A204.1 (cell line): ENCODE measurements at regions not wholly inside any gene's neighbourhood (a gene's known extent, or its start where the extent isn't known, plus 50 kb on each side); places are given as distances from the start of the nearest gene placed in this dataset.
"Not testable (repeated sequence)": the region's sequence is repeated elsewhere in the genome, so short reads cannot be mapped to it uniquely, and the experiment has no call there.

Experiments used
- FAIRE-seq: peaks from 2 replicates; lab custom pipeline; 2012; peaks lifted over from hg19 to GRCh38; lab: Jason Lieb, UNC

- no peak for FAIRE-seq
Observed at GRCh38 chr6:112579601-112580000, 232.5 kb downstream of the RFPL4B start.

- FAIRE-seq = no peak
Observed at GRCh38 chr6:112581015-112581414, 233.9 kb downstream of the RFPL4B start.

DNA sequence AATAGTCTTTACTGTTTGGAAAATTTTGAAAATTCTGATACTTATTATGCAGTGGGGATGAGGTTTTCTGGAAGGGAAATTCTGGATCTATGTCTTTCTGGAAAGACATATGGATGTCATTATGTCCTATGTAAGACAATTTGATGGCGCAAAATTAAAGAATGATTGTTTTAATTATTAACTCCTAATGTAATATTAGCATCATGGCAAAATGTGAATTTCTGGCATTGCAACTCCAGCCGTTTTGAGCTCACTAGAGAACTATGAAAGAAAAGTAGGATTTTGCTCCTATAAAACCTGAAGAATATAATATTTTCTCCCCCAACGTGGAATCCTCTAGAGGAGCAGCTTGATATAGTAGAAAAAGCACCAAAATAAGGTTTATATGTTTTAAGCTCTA, 243.2 kb downstream of the RFPL4B start:
- FAIRE-seq = no peak

DNA sequence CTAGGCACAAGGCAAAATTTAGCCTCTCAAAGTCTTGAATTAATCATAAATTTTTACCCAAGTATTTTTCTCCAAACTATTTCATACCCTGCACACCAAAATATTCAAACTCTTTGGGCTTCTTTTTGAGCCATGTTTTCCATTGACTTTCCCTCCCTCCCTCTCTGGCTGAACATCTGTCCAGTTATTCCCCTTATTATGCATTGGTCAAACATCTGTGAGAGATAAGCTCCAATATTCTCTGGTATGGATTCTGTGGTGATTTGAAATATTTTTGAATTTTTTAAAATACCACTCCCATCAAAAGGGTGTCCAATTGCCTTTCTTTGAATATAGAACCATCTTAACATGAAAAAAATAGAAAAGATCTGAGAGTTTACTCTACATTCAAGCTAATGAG, 244.2 kb downstream of the RFPL4B start:
- FAIRE-seq = no peak

- FAIRE-seq = no peak
Observed at GRCh38 chr6:112592159-112592558, 245.0 kb downstream of the RFPL4B start.

DNA sequence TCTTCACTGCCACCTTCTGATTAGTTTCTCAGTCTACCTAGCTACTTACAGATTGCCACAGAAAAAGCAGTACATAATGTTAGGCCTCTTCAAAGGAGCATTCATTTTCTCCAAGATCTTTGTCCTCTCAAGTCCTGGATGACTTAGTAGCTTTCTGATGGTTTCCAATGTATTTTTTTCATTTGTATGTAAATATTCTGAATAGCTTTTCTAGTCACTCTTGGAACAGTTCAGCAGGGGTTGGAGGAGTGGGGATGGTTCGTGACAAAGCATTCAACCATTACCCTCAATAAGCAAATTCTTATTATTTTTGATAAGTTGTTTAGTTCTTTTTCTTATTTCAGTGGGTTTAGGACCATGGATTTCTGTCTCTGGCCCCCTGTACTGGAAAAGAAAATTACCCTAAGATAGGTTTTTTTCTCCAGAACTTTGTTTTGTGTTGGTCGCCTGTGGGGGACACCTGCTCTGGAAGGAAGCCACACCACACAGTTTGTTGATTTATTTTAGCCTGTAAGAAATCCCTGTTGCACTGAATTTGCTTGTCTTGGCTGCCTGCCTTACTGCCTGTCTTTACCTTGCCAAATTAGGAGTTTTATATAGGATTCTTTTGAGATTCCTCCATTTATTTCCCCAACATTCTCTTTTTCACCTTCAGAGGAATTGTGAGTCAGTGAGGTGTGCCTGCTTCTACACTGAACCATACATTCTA, 247.9 kb downstream of the RFPL4B start:
- FAIRE-seq = no peak

DNA sequence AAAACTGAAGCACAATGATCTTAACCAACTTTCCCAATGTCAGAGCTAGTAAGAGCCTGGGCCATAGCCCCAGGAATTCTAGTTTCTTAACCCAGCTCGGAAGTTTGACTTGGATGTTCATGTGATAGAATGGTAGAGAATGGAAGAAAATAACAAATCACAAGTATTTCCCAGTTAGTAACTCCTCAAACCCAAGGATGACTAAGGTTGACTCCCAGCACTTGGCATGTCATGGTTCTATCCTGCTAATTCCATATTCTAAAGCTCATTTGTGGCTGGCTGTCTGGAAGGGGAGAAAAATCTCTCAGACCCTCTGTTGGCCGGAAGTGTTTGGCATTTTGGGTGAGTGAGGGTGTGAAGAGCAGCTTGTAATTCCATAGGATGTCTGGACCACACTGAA, 248.7 kb downstream of the RFPL4B start:
- FAIRE-seq = no peak

DNA sequence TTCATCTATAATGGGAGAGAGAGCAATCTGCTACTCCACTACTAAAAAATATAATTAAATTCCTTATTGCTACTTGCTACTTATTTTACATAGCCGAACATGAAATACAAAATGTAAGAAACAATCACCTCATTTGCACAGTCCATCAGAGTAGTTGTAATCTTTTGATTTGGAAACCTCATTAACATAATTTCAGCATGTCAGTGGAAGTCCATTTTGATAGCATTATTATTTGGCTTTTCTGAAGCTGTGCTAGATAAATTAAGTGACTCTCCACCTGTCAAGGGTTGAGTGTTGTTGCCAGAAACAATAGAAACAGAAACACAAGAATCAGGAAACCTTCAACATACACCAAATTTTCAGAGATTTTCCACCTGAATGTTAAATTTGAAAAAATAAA, 250.0 kb downstream of the RFPL4B start:
- FAIRE-seq = no peak

DNA sequence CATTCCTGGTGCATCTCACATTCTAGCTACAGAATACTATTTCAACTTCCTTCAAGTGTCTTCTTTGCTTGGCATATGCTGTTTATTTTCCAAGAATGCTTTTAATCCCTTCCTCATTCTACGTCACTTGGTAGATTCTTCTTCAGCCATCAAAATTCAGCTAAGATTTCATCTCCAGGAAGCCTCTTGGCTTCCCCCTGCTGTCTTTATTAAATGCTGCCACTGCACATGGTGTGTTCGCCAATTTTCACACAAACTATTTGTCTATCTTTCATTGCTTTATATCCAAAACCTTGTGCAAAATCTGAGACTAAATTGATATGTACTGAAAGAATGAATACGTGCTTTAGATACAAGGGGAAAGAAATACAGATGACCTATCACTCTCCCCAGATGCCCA, 253.0 kb downstream of the RFPL4B start:
- FAIRE-seq = no peak

DNA sequence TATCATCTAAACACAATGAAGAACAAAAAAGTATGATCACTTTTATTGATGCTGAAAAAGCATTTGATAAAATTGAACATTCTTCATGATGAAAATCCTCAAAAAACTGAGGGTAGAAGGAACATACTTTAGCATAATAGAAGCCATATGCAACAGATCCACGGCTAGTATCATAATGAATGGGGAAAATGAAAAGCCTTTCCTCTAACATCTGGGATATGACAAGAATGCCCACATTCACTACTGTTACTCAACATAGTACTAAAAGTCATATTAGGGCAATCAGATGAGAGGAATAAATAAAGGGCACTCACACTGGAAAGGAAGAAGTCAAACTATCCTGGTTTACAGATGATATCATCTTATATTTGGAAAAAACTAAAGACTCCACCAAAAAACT, 256.6 kb downstream of the RFPL4B start:
- FAIRE-seq = no peak

GRCh38 chr6:112606656-112607435, 259.7 kb downstream of the RFPL4B start:
- FAIRE-seq = no peak

DNA sequence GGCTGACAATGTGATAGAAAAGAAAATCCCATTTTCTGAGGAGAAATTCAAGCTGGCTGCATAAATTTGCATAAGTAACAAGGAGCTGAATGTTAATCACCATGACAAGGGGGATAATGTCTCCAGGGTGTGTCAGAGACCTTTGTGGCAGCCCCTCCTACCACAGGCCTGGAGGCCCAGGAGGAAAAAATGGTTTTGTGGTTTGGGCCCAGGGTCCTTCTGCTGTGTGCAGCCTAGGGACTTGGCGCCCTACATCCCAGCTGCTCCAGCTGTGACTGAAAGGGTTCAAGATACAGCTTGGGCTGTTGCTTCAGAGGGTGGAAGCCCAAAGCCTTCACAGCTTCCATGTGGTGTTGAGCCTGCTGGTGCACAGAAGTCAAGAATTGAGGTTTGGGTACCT, 261.8 kb downstream of the RFPL4B start:
- FAIRE-seq = not testable (repeated sequence)

DNA sequence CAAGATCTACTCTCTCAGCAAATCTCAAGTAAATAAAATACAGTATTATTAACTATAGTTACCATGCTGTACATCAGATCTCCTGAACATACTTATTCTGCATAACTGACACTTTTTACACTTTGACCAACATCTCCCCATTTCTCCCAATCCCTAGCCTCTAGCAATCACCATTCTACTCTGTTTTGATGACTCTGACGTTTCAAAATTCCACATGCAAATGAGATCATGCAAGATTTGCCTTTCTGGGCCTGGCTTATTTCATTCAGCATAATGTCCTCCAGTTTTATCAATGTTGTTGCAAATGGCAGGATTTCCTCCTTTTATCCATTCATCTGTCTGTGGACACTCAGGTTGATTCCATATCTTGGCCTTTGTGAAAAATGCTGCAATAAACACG, 266.3 kb downstream of the RFPL4B start:
- no peak for FAIRE-seq

- no peak for FAIRE-seq
Observed at GRCh38 chr6:112618849-112619248, 271.7 kb downstream of the RFPL4B start.

DNA sequence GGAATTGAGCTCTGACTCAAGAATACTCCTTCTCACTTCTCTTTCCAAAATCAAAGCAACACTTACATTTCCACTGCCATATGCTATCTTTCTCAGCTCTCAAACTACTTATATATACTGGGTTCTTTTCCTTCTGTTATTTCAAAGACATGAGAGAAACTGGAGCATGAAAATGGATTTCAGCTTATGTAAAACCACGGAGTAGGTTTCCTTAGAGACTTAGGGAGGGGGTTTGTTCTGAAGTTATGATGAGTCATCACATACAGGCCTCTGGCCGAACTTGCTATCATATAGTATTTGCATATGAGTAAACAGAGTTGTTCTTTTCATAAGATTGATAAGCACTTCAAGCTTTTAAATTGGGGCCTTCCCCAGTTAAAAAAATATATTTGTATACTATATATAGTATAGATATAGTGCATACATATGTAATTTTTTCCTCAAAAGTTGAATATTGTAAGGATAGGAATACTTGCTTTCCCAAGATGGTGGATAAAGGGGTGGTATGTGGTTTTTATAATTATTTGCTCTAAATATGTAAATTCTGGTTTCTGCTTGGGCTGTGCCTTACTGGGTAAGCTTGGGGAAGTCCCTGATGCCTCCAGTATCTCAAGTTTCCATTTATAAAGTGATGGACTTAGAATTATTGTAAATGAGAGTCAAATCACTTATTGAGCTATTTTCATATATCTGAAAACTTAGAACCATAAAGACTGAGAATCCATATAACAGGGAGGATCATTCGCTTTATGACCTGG, 273.9 kb downstream of the RFPL4B start:
- FAIRE-seq = no peak

DNA sequence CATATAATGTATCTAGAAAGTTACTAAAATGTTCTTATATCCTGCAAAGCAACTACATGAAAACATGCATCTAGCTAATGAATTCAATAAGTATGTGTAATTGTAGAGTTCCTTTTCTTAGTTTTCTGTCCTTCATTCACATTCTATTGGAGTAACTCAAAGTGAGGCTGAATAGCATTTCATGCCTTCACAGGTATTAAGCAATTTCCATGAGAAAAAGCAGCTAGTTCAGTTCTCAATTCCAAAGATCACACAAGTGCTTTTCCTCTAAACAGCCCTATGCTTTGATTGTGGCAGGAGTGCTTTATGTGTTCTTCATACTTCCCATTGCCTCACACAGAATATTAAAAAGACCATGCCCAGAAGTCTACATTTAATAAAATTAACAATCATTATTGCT, 274.9 kb downstream of the RFPL4B start:
- no peak for FAIRE-seq

GRCh38 chr6:112626468-112627082, 279.4 kb downstream of the RFPL4B start:
- no peak for FAIRE-seq

DNA sequence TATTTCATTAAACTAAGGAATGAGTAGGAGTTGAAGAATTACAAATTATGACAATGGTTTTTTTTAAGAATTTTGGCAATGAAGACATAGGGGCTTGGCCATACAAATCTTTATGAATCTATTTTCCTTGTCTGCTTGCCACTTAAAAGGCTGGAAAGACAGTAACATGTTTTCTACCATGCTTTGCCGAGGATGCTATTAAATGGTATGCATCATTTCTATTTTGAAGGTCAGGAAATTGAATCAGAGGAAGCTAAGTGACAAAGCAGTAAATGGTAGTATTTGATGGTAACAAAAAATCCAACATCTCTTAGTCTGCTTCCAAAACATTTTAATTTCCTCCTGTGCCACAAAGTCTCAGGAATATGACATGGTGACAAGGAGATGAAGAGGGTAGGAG, 287.2 kb downstream of the RFPL4B start:
- no peak for FAIRE-seq

- no peak for FAIRE-seq
Observed at GRCh38 chr6:112636650-112637262, 289.6 kb downstream of the RFPL4B start.

GRCh38 chr6:112639391-112639831, 292.3 kb downstream of the RFPL4B start:
- no peak for FAIRE-seq

DNA sequence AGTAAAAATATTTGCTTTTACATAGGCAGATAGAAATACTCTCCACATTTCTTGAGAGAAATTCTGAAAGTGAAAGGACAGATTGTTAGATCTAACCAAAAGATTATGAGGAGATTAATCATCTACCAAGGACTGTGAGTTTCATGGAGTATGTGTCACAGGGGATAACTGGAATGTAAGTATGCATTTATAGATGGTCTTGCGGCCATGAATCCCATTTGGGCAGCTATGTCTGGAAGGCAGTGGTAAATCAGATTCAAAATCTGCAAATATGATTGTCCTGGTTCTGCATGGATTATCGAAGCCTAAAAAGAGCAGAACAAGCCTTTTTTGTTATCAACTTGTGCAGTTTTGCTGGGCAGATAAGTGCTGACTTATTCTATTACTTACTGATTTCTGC, 293.8 kb downstream of the RFPL4B start:
- FAIRE-seq = no peak

DNA sequence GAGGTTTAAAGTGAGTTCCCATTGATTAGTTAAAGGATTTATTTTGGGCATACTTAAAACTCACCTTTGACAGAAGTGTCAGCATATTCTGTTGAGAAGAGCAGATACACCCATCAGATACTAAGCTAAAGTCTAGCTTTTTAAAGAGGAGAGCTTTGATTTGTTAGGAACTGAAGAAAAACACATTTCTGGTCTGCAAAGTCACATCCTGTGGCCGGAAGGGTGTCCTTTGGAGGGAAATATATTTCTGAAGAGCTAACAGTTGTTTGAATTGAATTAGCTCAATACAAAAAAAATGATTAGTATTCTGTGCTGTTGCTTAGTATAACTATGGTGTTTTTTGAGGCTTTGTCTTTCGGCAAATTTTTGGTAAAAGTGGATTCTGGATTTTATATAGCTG, 302.7 kb downstream of the RFPL4B start:
- FAIRE-seq = no peak
